ENCODE measurements at regions not wholly inside any gene's neighbourhood (a gene's known extent, or its start where the extent isn't known, plus 50 kb on each side); places are given as distances from the start of the nearest gene placed in this dataset.

DNA sequence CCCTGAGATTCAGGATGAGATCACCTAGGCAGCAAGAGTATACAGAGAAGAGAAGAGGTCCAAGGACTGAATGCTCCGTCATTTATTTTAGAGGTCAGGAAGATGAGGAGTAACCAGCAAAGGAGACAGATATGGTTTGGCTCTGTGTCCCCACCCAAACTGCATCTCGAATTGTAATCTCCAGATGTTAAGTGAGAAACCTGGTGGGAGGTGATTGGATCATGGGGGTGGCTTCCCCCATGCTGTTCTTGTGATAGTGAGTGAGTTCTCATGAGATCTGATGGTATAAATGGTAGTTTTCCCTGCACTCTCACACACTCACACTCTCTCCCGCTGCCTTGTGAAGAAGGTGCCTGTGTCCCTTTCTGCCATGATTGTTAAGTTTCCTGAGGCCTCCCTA is 60.8 kb downstream of the MID1IP1 start:
- TF ChIP-seq ZNF274 (IDR thresholded peaks at IDR 0.05; ENCODE audit: low read depth, low read length): no peak
- TF ChIP-seq YY1 (IDR thresholded peaks at IDR 0.05; ENCODE audit: insufficient read depth, insufficient read length): no peak
- no peak for TF ChIP-seq SUZ12 (IDR thresholded peaks at IDR 0.05; ENCODE audit: extremely low read depth, insufficient read depth, insufficient read length)

All from NT2/D1 (cell line).